GM12878 (cell line): ENCODE measurements at regions not wholly inside any gene's neighbourhood (a gene's known extent, or its start where the extent isn't known, plus 50 kb on each side); places are given as distances from the start of the nearest gene placed in this dataset.

ENCODE experiments used
- BRCA1 ChIP-seq: IDR thresholded peaks from 2 replicates; pipeline ENCODE4 v1.6.1; 2011; ENCODE audit warnings: low read depth, low read length, improper control_type of control experiment
- FOXK2 ChIP-seq: fragments of 450-650 bp; IDR thresholded peaks from 2 replicates; pipeline ENCODE4 v1.6.1; 2017; ENCODE audit warnings: mild to moderate bottlenecking, moderate library complexity
- RAD21 ChIP-seq: IDR thresholded peaks from 2 replicates; pipeline ENCODE4 v1.6.1; 2011; ENCODE audit warnings: mild to moderate bottlenecking, low read depth, low read length, moderate library complexity; ENCODE audit not compliant: insufficient read depth
- RCOR1 ChIP-seq: conservative IDR thresholded peaks from 2 replicates; pipeline ENCODE4 v1.6.1; 2012; ENCODE audit warnings: low read depth, low read length, improper control_type of control experiment
- TF ChIP-seq, protein P1 (sequence below), 3 experiments: IDR thresholded peaks in 2 of 3; conservative IDR thresholded peaks in 1 of 3; 2 replicates each; pipeline ENCODE4 v1.5.1; 2011; ENCODE audit warnings: low read depth in 3 of 3, low read length in 3 of 3, mild to moderate bottlenecking in 3 of 3, control low read depth in 2 of 3, moderate library complexity in 2 of 3, inconsistent platforms in 1 of 3, mixed read lengths in 1 of 3; ENCODE audit not compliant: control insufficient read depth in 2 of 3, insufficient read depth in 1 of 3; ENCODE audit errors: extremely low read depth in 1 of 3

DNA sequence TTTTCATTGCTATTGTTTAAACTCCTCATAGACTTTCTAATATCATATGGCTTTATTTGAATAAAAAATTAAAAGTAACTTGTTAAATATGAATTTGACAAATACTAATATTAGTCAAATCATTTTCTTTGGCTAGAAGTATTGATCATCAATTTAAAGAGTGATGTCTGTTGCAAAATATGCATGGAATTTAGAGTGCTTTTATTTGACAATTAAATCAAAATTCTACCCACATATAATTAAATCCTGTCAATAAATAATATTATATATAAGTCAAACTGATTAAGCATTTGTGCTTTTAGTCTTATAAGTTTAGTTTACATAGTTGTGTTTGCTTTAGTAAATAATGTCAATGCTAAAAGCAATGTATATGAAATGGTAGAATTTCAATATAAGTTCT lies 318.6 kb upstream of the ROBO1 start:
- TF ChIP-seq, protein P1, sequence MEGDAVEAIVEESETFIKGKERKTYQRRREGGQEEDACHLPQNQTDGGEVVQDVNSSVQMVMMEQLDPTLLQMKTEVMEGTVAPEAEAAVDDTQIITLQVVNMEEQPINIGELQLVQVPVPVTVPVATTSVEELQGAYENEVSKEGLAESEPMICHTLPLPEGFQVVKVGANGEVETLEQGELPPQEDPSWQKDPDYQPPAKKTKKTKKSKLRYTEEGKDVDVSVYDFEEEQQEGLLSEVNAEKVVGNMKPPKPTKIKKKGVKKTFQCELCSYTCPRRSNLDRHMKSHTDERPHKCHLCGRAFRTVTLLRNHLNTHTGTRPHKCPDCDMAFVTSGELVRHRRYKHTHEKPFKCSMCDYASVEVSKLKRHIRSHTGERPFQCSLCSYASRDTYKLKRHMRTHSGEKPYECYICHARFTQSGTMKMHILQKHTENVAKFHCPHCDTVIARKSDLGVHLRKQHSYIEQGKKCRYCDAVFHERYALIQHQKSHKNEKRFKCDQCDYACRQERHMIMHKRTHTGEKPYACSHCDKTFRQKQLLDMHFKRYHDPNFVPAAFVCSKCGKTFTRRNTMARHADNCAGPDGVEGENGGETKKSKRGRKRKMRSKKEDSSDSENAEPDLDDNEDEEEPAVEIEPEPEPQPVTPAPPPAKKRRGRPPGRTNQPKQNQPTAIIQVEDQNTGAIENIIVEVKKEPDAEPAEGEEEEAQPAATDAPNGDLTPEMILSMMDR (IDR thresholded peaks at IDR 0.05 in 2 of 3, conservative IDR thresholded peaks at IDR 0.05 in 1 of 3; ENCODE audit: control insufficient read depth in 2 of 3, extremely low read depth in 1 of 3, insufficient read depth in 1 of 3, low read depth in 3 of 3, low read length in 3 of 3), result no peak
- TF ChIP-seq RAD21 (no peak), RCOR1 (no peak), FOXK2 (no peak), BRCA1 (no peak)
